ENCODE measurements at regions not wholly inside any gene's neighbourhood (a gene's known extent, or its start where the extent isn't known, plus 50 kb on each side); places are given as distances from the start of the nearest gene placed in this dataset.

- H4K5ac ChIP-seq (ENCODE audit: insufficient read length, low read depth, low read length), result no peak overlapping the region
- Mint-ChIP-seq H3K27ac (no peak overlapping the region; a peak in 1 of 7 replicates), H3K9me3 (no peaks in the 10 kb centered on the region; a peak in 1 of 5 replicates), H3K4me1 (peaks cover 8 to 10% of the 10 kb centered on the region in 2 experiments; a peak in 3 of 4 replicates), H3K27me3 (ENCODE audit: low read depth) (peaks cover 2% of the 10 kb centered on the region; the same call in 1 of the 2 replicates), H3K4me3 (no peak overlapping the region), H3K36me3 (ENCODE audit: insufficient read depth in 1 of 3, low read depth in 3 of 3) (no peaks in the 10 kb centered on the region)
- no peak overlapping the region for H3K23ac ChIP-seq (ENCODE audit: insufficient read length, low read depth, low read length)
- H3K56ac ChIP-seq (ENCODE audit: insufficient read length, low read depth, low read length), result no peak overlapping the region
- no peak overlapping the region for H3K4ac ChIP-seq (ENCODE audit: low read depth, low read length)
- H3K4me2 ChIP-seq (ENCODE audit: insufficient read depth, insufficient read length, low read length), result no peak overlapping the region
- no peaks in the 10 kb centered on the region for H3K4me1 ChIP-seq (ENCODE audit: insufficient read depth, low read length)
- no peak overlapping the region for H2BK12ac ChIP-seq (ENCODE audit: insufficient read length, low read depth, low read length)
- H3K14ac ChIP-seq (ENCODE audit: insufficient read depth, low read length), result no peak overlapping the region
- H2BK15ac ChIP-seq (ENCODE audit: low read depth, low read length), result no peak overlapping the region
- H3K79me2 ChIP-seq (ENCODE audit: insufficient read depth, low read length), result no peaks in the 10 kb centered on the region
- no peak overlapping the region for H3K9ac ChIP-seq (ENCODE audit: extremely low read depth, insufficient read length, low read length)
- H2BK5ac ChIP-seq (ENCODE audit: insufficient read length, low read length), result no peak overlapping the region
- H3K18ac ChIP-seq (ENCODE audit: insufficient read length, low read depth, low read length), result no peak overlapping the region
- no peaks in the 10 kb centered on the region for H3K9me3 ChIP-seq (ENCODE audit: control insufficient read depth, low read depth, low read length)
- no CpG with 5 or more reads among the region's 9 CpGs for WGBS (ENCODE audit: extremely low coverage, insufficient read length, low lambda C conversion rate)
- H2AFZ ChIP-seq (ENCODE audit: low read length), result no peak overlapping the region
- no peak overlapping the region for H2BK120ac ChIP-seq (ENCODE audit: low read depth, low read length, poor library complexity, severe bottlenecking)
- H3K79me1 ChIP-seq (ENCODE audit: insufficient read depth, low read depth, low read length, poor library complexity, severe bottlenecking), result no peaks in the 10 kb centered on the region
- TF ChIP-seq, protein P1, sequence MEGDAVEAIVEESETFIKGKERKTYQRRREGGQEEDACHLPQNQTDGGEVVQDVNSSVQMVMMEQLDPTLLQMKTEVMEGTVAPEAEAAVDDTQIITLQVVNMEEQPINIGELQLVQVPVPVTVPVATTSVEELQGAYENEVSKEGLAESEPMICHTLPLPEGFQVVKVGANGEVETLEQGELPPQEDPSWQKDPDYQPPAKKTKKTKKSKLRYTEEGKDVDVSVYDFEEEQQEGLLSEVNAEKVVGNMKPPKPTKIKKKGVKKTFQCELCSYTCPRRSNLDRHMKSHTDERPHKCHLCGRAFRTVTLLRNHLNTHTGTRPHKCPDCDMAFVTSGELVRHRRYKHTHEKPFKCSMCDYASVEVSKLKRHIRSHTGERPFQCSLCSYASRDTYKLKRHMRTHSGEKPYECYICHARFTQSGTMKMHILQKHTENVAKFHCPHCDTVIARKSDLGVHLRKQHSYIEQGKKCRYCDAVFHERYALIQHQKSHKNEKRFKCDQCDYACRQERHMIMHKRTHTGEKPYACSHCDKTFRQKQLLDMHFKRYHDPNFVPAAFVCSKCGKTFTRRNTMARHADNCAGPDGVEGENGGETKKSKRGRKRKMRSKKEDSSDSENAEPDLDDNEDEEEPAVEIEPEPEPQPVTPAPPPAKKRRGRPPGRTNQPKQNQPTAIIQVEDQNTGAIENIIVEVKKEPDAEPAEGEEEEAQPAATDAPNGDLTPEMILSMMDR (conservative IDR thresholded peaks at IDR 0.05), result no peak
- H3K27ac ChIP-seq (ENCODE audit: insufficient read length, low read depth, low read length), result no peak overlapping the region
- DNase-seq, result peak; percentile 62
- H4K20me1 ChIP-seq (ENCODE audit: control insufficient read depth, insufficient read depth, insufficient read length), result no peaks in the 10 kb centered on the region
- H4K8ac ChIP-seq (replicated peaks; ENCODE audit: insufficient read length, low read depth, low read length), result no peak overlapping the region
- H3T11ph ChIP-seq (ENCODE audit: low read length), result no peak overlapping the region
- H2BK20ac ChIP-seq (ENCODE audit: low read depth, low read length, poor library complexity, severe bottlenecking), result no peak overlapping the region
- no peak overlapping the region for H2AK5ac ChIP-seq (ENCODE audit: insufficient read length, low read length)
- no peaks in the 10 kb centered on the region for H3K23me2 ChIP-seq (ENCODE audit: insufficient read length, low read depth, low read length, poor library complexity, severe bottlenecking)
- H4K91ac ChIP-seq (ENCODE audit: insufficient read length, low read depth, low read length), result no peak overlapping the region
- no peaks in the 10 kb centered on the region for H3K27me3 ChIP-seq (ENCODE audit: insufficient read depth, low read length)
Measured at GRCh38 chr5:4942831-4943178, 197.3 kb upstream of the ADAMTS16 start.

All from H9 (cell line).